GM20000 (cell line): ENCODE measurements at regions not wholly inside any gene's neighbourhood (a gene's known extent, or its start where the extent isn't known, plus 50 kb on each side); places are given as distances from the start of the nearest gene placed in this dataset.

Source experiments
- DNase-seq: peaks from one replicate; pipeline ENCODE4 v3.0.0; 2012; ENCODE audit warnings: low spot score
- TF ChIP-seq, protein P1 (sequence below): IDR thresholded peaks from 2 replicates; pipeline ENCODE4 v1.5.1; 2012; ENCODE audit warnings: mild to moderate bottlenecking, control low read depth; ENCODE audit errors: extremely low read depth, missing control alignments

DNA sequence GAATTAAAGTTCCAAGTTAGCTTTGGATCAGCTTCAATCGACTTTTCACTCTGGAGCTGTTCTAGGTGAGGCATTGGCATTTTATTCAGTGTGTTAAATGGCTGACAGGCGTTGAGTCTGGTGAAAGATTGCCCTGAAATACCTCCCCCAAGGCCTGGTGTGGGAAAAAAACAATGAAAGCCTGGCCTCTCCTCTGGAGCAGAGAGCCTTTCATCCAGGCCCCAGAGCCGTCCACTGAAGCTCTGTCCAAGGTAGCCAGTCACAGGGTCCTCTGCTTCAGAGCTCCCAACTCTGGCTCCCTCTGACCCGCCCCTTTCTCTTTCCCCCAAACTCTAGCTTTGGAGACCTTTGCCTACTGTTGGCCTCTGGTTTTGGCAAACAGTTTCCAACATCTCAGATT is 123.6 kb upstream of the CRHR1 start:
- no peak for DNase-seq
- TF ChIP-seq, protein P1, sequence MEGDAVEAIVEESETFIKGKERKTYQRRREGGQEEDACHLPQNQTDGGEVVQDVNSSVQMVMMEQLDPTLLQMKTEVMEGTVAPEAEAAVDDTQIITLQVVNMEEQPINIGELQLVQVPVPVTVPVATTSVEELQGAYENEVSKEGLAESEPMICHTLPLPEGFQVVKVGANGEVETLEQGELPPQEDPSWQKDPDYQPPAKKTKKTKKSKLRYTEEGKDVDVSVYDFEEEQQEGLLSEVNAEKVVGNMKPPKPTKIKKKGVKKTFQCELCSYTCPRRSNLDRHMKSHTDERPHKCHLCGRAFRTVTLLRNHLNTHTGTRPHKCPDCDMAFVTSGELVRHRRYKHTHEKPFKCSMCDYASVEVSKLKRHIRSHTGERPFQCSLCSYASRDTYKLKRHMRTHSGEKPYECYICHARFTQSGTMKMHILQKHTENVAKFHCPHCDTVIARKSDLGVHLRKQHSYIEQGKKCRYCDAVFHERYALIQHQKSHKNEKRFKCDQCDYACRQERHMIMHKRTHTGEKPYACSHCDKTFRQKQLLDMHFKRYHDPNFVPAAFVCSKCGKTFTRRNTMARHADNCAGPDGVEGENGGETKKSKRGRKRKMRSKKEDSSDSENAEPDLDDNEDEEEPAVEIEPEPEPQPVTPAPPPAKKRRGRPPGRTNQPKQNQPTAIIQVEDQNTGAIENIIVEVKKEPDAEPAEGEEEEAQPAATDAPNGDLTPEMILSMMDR: no peak

DNA sequence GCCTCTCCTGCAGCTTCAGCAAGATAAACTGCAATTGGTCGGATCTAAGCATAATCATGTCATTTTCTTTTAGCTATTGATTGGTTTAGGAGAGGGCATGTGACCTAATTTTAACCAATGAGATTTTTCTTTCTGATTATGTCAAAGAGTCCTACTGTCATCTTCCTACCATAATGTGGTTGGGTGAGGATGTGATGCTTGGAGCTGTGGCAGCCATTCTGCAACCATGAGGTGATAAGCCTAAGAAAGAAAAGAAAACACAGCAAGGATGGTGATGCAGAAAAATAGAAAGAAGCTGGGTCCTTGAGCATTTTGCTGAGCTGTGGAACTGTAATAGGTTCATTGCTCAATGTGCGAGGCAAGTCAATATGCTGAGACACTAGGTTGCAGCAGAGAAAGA is 121.7 kb upstream of the CRHR1 start:
- TF ChIP-seq, protein P1: no peak
- no peak for DNase-seq

DNA sequence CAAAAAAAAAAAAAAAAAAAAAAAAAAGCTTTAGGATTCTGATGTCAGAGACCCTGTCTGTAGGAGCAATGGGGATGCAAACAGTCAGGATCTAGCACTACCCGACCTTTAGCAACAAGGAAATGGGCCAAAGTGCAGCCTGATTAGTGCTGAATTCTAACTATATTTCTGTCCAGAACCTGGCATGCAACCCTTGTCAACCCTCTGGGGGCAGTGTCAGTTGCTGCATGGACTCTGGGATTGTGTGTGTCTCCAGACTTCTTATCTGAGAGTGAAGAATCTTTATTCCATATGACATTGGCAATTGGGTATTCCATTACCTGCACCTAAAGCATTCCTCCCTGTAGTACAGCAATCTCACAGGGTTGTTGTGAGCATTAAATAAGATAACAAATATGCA is 120.3 kb upstream of the CRHR1 start:
- TF ChIP-seq, protein P1: no peak

DNA sequence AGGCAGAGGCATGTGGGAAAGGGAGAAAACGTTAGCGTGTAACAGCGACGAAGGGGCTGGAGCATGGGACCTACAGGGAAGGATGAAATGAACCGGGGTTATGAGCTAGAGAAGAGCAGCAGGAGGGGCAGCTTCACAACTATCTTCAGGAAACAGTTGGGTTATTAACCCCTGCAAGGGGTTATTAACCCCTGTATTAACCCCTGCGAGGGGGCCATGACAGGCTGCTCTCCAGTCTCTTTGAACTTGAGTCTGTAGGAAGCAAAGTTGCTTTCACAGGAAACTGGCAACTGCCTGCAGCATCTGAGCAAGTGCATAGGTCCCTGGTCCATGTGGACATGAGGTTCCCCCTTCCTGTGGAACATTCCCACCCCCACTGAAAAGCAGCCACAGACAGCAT is 119.2 kb upstream of the CRHR1 start:
- DNase-seq: no peak
- TF ChIP-seq, protein P1: no peak

More for the DNA sequence above, 120.3 kb upstream of the CRHR1 start:
- DNase-seq: no peak

DNA sequence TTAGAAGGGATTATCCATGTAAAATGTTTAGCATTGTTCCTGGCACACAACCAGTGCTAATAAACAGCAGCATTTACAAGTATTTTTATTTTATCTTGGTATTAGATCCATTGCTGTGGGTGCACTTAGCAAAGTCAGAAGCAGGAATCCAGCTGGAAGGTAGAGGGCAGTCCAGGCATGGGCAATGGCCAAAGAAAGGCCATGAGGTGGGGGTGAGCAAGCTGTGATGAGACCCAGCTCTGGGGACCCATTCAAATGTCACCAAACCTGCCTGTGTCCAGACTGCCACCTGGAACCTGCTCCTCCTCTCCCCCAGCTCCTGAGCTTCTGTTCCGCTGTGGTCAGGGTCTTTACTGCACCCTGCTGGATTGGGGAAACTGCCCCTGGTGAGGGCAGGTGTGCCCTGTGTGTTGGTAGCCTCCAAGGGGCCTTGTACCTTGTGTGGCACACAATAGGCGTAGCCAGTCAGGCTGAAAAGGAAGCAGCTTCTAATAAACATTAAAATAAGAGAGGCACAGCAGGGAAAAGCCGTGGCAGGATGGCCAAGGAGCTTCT is 118.0 kb upstream of the CRHR1 start:
- TF ChIP-seq, protein P1: no peak
- DNase-seq: no peak

DNA sequence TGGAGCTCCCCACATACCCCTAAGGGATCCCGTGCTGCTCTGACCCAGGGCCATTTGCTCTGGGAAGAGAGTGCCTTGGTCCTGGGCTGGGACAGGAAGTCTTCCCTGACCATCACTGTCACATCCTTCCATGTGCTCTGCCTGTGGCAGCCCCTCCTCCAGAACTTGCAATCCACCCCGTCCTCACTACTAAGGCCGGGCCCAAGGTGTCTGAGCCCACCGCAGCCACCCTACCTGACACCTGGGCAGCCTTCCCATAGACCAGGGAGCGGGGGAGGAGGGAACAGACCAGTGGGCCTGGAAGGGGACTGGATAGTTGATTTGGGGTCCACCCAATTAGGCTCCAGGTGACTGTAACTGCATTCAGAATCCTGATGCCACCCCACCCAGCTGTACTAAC is 117.5 kb upstream of the CRHR1 start:
- no peak for DNase-seq
- TF ChIP-seq, protein P1: no peak

DNA sequence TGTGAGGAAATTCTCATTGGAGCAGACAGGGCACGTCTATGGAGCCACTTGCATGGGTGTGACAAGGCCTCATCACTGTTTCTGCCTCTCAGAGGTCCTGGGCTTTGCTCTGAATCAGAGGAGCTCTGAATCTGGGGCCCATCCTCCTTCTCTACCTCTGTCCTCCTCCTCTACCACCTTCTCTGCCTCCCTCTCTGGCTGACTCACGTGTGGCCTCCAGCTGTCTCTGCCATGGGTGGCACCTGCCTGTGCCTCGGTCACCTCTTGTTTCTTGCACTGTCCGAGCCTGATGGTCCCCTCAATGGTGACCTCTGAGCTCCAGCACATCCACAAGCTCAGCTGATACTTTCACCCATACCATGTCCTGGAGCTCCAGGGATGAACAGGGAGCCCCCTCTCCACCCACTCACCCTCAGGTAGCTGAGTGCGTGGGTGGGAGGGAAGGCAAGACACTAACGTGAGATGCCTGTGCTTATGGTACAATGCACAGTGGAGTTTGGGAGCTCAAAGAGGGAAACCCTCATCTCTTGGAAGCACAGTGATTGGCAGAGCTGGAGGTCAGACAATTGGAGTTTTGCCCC is 116.4 kb upstream of the CRHR1 start:
- no peak for DNase-seq
- TF ChIP-seq, protein P1: no peak
